ENCODE measurements at regions not wholly inside any gene's neighbourhood (a gene's known extent, or its start where the extent isn't known, plus 50 kb on each side); places are given as distances from the start of the nearest gene placed in this dataset.

DNA sequence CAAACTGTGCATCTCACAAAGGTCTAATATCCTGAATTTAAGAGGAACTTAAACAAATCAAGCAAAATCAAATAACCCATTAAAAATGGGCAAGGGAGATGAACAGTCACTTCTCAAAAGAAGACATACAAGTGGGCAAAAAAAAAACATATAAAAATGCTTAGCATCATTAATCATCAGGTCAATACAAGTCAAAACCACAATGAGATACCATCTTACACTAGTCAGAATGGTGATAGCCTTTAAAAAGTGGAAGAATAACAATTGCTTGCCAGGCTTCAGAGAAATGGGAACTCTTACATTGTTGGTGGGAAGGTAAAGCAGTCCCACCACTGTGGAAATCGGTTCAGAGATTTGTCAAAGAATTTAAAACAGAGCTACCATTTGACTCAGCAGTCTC is 646.7 kb upstream of the PTCHD4 start:
- intact Hi-C loops (cut with micrococcal nuclease; ENCODE audit: unreplicated experiment) = no loop called here
- H3K9me3 ChIP-seq (ENCODE audit: low read length) = no peaks in the 10 kb centered on the region
- ChIA-PET CTCF (ENCODE audit: low intra/inter-chr PET ratio, low total read pairs) (no interaction called here), POLR2A (no interaction called here)
- H4K20me1 ChIP-seq (ENCODE audit: insufficient read depth, low read length) = no peaks in the 10 kb centered on the region
- TF ChIP-seq MBNL3 (CRISPR knock-in tag; conservative IDR thresholded peaks at IDR 0.05) = no peak
- TF ChIP-seq AGO1 (IDR thresholded peaks at IDR 0.05; ENCODE audit: low read depth, low read length, poor library complexity, severe bottlenecking) = no peak
- no peak for TF ChIP-seq RCOR2 (CRISPR knock-in tag; IDR thresholded peaks at IDR 0.05)
- TF ChIP-seq, protein P1, sequence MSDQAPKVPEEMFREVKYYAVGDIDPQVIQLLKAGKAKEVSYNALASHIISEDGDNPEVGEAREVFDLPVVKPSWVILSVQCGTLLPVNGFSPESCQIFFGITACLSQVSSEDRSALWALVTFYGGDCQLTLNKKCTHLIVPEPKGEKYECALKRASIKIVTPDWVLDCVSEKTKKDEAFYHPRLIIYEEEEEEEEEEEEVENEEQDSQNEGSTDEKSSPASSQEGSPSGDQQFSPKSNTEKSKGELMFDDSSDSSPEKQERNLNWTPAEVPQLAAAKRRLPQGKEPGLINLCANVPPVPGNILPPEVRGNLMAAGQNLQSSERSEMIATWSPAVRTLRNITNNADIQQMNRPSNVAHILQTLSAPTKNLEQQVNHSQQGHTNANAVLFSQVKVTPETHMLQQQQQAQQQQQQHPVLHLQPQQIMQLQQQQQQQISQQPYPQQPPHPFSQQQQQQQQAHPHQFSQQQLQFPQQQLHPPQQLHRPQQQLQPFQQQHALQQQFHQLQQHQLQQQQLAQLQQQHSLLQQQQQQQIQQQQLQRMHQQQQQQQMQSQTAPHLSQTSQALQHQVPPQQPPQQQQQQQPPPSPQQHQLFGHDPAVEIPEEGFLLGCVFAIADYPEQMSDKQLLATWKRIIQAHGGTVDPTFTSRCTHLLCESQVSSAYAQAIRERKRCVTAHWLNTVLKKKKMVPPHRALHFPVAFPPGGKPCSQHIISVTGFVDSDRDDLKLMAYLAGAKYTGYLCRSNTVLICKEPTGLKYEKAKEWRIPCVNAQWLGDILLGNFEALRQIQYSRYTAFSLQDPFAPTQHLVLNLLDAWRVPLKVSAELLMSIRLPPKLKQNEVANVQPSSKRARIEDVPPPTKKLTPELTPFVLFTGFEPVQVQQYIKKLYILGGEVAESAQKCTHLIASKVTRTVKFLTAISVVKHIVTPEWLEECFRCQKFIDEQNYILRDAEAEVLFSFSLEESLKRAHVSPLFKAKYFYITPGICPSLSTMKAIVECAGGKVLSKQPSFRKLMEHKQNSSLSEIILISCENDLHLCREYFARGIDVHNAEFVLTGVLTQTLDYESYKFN (CRISPR knock-in tag; conservative IDR thresholded peaks at IDR 0.05) = no peak
- TF ChIP-seq FOXM1 (CRISPR knock-in tag; IDR thresholded peaks at IDR 0.05) = no peak
- TF ChIP-seq, protein P2, sequence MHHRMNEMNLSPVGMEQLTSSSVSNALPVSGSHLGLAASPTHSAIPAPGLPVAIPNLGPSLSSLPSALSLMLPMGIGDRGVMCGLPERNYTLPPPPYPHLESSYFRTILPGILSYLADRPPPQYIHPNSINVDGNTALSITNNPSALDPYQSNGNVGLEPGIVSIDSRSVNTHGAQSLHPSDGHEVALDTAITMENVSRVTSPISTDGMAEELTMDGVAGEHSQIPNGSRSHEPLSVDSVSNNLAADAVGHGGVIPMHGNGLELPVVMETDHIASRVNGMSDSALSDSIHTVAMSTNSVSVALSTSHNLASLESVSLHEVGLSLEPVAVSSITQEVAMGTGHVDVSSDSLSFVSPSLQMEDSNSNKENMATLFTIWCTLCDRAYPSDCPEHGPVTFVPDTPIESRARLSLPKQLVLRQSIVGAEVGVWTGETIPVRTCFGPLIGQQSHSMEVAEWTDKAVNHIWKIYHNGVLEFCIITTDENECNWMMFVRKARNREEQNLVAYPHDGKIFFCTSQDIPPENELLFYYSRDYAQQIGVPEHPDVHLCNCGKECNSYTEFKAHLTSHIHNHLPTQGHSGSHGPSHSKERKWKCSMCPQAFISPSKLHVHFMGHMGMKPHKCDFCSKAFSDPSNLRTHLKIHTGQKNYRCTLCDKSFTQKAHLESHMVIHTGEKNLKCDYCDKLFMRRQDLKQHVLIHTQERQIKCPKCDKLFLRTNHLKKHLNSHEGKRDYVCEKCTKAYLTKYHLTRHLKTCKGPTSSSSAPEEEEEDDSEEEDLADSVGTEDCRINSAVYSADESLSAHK (CRISPR knock-in tag; IDR thresholded peaks at IDR 0.05; ENCODE audit: borderline replicate concordance) = no peak
- no peak for TF ChIP-seq HNRNPLL (IDR thresholded peaks at IDR 0.05; ENCODE audit: low read depth, low read length, poor library complexity, severe bottlenecking)
- TF ChIP-seq AHR (CRISPR knock-in tag; IDR thresholded peaks at IDR 0.05) = no peak
- no peak for TF ChIP-seq ZSCAN21 (CRISPR knock-in tag; IDR thresholded peaks at IDR 0.05; ENCODE audit: borderline replicate concordance)
- TF ChIP-seq EP300 (IDR thresholded peaks at IDR 0.05; ENCODE audit: low read depth in 2 of 2, low read length in 2 of 2) = no peak
- no peak for TF ChIP-seq EP300 (CRISPR knock-in tag; IDR thresholded peaks at IDR 0.05; ENCODE audit: borderline replicate concordance)
- no peak for TF ChIP-seq HOXA3 (CRISPR knock-in tag; IDR thresholded peaks at IDR 0.05)
- TF ChIP-seq, protein P3, sequence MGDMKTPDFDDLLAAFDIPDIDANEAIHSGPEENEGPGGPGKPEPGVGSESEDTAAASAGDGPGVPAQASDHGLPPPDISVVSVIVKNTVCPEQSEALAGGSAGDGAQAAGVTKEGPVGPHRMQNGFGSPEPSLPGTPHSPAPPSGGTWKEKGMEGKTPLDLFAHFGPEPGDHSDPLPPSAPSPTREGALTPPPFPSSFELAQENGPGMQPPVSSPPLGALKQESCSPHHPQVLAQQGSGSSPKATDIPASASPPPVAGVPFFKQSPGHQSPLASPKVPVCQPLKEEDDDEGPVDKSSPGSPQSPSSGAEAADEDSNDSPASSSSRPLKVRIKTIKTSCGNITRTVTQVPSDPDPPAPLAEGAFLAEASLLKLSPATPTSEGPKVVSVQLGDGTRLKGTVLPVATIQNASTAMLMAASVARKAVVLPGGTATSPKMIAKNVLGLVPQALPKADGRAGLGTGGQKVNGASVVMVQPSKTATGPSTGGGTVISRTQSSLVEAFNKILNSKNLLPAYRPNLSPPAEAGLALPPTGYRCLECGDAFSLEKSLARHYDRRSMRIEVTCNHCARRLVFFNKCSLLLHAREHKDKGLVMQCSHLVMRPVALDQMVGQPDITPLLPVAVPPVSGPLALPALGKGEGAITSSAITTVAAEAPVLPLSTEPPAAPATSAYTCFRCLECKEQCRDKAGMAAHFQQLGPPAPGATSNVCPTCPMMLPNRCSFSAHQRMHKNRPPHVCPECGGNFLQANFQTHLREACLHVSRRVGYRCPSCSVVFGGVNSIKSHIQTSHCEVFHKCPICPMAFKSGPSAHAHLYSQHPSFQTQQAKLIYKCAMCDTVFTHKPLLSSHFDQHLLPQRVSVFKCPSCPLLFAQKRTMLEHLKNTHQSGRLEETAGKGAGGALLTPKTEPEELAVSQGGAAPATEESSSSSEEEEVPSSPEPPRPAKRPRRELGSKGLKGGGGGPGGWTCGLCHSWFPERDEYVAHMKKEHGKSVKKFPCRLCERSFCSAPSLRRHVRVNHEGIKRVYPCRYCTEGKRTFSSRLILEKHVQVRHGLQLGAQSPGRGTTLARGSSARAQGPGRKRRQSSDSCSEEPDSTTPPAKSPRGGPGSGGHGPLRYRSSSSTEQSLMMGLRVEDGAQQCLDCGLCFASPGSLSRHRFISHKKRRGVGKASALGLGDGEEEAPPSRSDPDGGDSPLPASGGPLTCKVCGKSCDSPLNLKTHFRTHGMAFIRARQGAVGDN (CRISPR knock-in tag; IDR thresholded peaks at IDR 0.05) = no peak
- TF ChIP-seq KLF6 (CRISPR knock-in tag; IDR thresholded peaks at IDR 0.05) = no peak
- TF ChIP-seq PAX8 (CRISPR knock-in tag; IDR thresholded peaks at IDR 0.05; ENCODE audit: borderline replicate concordance) = no peak
- H2AFZ ChIP-seq (ENCODE audit: low read length) = no peak overlapping the region
- ATAC-seq = no peak
- no TSS peak for BruUV-seq (replicated peaks)
- in situ Hi-C loops (cut with HindIII; ENCODE audit: extremely low pct_ligation_motif_present, low pct_unique_long_range_greater_than_20kb) = no loop called here
- WGBS (ENCODE audit: low lambda C conversion rate) = 0% methylated on average over 1 of the region's 1 CpG
- DNase-seq (ENCODE audit: low spot score) = no peak
- H3K79me2 ChIP-seq (ENCODE audit: insufficient read depth, low read length) = no peaks in the 10 kb centered on the region
- H3K27ac ChIP-seq (ENCODE audit: extremely low read length, insufficient read depth, low read length) = no peak overlapping the region
- H3K27me3 ChIP-seq (ENCODE audit: control insufficient read depth in 1 of 2, insufficient read depth in 2 of 2, low read length in 2 of 2) = no peaks in the 10 kb centered on the region
- no peak overlapping the region for H3K4me3 ChIP-seq (replicated peaks in 1 of 3; ENCODE audit: insufficient read depth in 1 of 3, low read depth in 2 of 3, low read length in 3 of 3)
- no peak overlapping the region for H3K4me2 ChIP-seq (ENCODE audit: low read depth, low read length)
- no peak overlapping the region for H3K9ac ChIP-seq (ENCODE audit: insufficient read depth, low read depth, low read length)
- H3K36me3 ChIP-seq (replicated peaks in 1 of 2; ENCODE audit: control insufficient read depth in 1 of 2, insufficient read depth in 2 of 2, low read length in 2 of 2) = no peaks in the 10 kb centered on the region
- FAIRE-seq = no peak
- no peaks in the 10 kb centered on the region for H3K4me1 ChIP-seq (ENCODE audit: insufficient read depth, low read length)
